ENCODE measurements at regions not wholly inside any gene's neighbourhood (a gene's known extent, or its start where the extent isn't known, plus 50 kb on each side); places are given as distances from the start of the nearest gene placed in this dataset.

GRCh38 chrX:3448563-3448962 lies 102.1 kb upstream of the MXRA5 start:
- H3K36me3 ChIP-seq (ENCODE audit: control insufficient read depth in 2 of 2, insufficient read depth in 1 of 2, low read length in 2 of 2), result no peaks in the 10 kb centered on the region
- H3K9me3 ChIP-seq (ENCODE audit: control insufficient read depth, insufficient read depth, low read depth, low read length), result no peaks in the 10 kb centered on the region
- no peak overlapping the region for H3K4me3 ChIP-seq (ENCODE audit: low read depth, low read length)
- no peaks in the 10 kb centered on the region for H3K4me1 ChIP-seq (ENCODE audit: control insufficient read depth, insufficient read depth, low read length)
- H3K27ac ChIP-seq (ENCODE audit: extremely low read depth, low read depth, low read length), result no peak overlapping the region
- CTCF ChIA-PET, result interaction anchor here (0.6 kb wide), 1 partner anchor 10 kb away, joined by 4 read pairs; no protein-coding TSS in a partner anchor
- POLR2A ChIA-PET, result no interaction called here
- TF ChIP-seq HOXD13 (CRISPR knock-in tag; IDR thresholded peaks at IDR 0.05; ENCODE audit: borderline replicate concordance), result no peak
- no peak for TF ChIP-seq ZNF423 (tag by site-specific recombination; IDR thresholded peaks at IDR 0.05)
- TF ChIP-seq PRDM10 (tag by site-specific recombination; IDR thresholded peaks at IDR 0.05), result no peak
- no peak for TF ChIP-seq ZBTB20 (tag by site-specific recombination; IDR thresholded peaks at IDR 0.05)
- no peak for TF ChIP-seq ZNF175 (tag by site-specific recombination; IDR thresholded peaks at IDR 0.05)
- TF ChIP-seq ZBTB21 (tag by site-specific recombination; IDR thresholded peaks at IDR 0.05), result no peak
- no peak for TF ChIP-seq ZSCAN4 (tag by site-specific recombination; IDR thresholded peaks at IDR 0.05)
- TF ChIP-seq OVOL3 (tag by site-specific recombination; IDR thresholded peaks at IDR 0.05), result no peak
- no peak for TF ChIP-seq MEIS1 (CRISPR knock-in tag; IDR thresholded peaks at IDR 0.05; ENCODE audit: borderline replicate concordance)
- TF ChIP-seq ZNF664 (tag by site-specific recombination; IDR thresholded peaks at IDR 0.05), result no peak
- no peak for TF ChIP-seq ZNF514 (tag by site-specific recombination; IDR thresholded peaks at IDR 0.05)
- TF ChIP-seq ZFP69B (tag by site-specific recombination; IDR thresholded peaks at IDR 0.05), result no peak
- TF ChIP-seq ZNF654 (tag by site-specific recombination; IDR thresholded peaks at IDR 0.05; ENCODE audit: low read depth), result no peak
- TF ChIP-seq SP3 (tag by site-specific recombination; IDR thresholded peaks at IDR 0.05), result no peak
- TF ChIP-seq ZNF518A (tag by site-specific recombination; conservative IDR thresholded peaks at IDR 0.05; ENCODE audit: low read depth), result no peak
- TF ChIP-seq SCRT2 (tag by site-specific recombination; IDR thresholded peaks at IDR 0.05), result no peak
- TF ChIP-seq ZNF561 (tag by site-specific recombination; IDR thresholded peaks at IDR 0.05; ENCODE audit: borderline replicate concordance), result no peak
- TF ChIP-seq ZNF600 (tag by site-specific recombination; IDR thresholded peaks at IDR 0.05), result no peak
- TF ChIP-seq ZNF221 (tag by site-specific recombination; IDR thresholded peaks at IDR 0.05; ENCODE audit: borderline replicate concordance), result no peak
- TF ChIP-seq ZNF2 (tag by site-specific recombination; IDR thresholded peaks at IDR 0.05), result no peak
